ENCODE measurements at regions not wholly inside any gene's neighbourhood (a gene's known extent, or its start where the extent isn't known, plus 50 kb on each side); places are given as distances from the start of the nearest gene placed in this dataset.

DNA sequence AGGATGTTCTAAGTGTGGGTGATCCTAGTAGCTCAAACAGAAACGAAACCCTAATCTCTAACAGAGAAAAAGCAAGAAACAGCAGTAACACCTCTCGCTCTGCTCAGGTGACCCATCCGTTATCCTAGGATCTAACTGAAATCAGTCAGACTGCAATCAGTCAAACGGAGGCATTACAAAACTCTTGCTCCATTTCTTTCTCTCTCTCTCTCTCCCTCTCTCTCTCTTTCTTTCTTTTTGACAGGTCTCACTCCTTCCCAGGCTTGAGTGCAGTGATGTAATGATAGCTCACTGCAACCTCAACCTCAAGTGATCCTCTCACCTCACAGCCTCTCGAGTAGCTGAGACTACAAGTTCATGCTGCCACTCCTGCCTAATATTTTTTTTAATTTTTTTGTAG is 1283.5 kb upstream of the CELF2 start:
- Histone ChIP-seq H3K27me3 (ENCODE audit: insufficient read depth, poor library complexity, severe bottlenecking) (no peaks in the 10 kb centered on the region), H3K27ac (replicated peaks) (no peak overlapping the region), H3K4me3 (replicated peaks; ENCODE audit: insufficient read depth, low read length) (no peak overlapping the region)
- no peak for TF ChIP-seq REST (IDR thresholded peaks at IDR 0.05; ENCODE audit: insufficient replicate concordance, low read depth)
- no peak for TF ChIP-seq POLR2AphosphoS5 (IDR thresholded peaks at IDR 0.05; ENCODE audit: low read depth)
- no peak for TF ChIP-seq GABPA (IDR thresholded peaks at IDR 0.05; ENCODE audit: low read depth)
- TF ChIP-seq, protein P1, sequence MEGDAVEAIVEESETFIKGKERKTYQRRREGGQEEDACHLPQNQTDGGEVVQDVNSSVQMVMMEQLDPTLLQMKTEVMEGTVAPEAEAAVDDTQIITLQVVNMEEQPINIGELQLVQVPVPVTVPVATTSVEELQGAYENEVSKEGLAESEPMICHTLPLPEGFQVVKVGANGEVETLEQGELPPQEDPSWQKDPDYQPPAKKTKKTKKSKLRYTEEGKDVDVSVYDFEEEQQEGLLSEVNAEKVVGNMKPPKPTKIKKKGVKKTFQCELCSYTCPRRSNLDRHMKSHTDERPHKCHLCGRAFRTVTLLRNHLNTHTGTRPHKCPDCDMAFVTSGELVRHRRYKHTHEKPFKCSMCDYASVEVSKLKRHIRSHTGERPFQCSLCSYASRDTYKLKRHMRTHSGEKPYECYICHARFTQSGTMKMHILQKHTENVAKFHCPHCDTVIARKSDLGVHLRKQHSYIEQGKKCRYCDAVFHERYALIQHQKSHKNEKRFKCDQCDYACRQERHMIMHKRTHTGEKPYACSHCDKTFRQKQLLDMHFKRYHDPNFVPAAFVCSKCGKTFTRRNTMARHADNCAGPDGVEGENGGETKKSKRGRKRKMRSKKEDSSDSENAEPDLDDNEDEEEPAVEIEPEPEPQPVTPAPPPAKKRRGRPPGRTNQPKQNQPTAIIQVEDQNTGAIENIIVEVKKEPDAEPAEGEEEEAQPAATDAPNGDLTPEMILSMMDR (IDR thresholded peaks at IDR 0.05; ENCODE audit: insufficient read depth, low read length), result no peak
- TF ChIP-seq SPI1 (IDR thresholded peaks at IDR 0.05; ENCODE audit: borderline replicate concordance, low read depth), result no peak
- no peak for DNase-seq (ENCODE audit: low read depth in 1 of 2, low spot score in 1 of 2)

- Histone ChIP-seq H3K4me3 (replicated peaks; ENCODE audit: insufficient read depth, low read length) (no peak overlapping the region), H3K27ac (replicated peaks) (no peak overlapping the region), H3K27me3 (ENCODE audit: insufficient read depth, poor library complexity, severe bottlenecking) (no peaks in the 10 kb centered on the region)
- no peak for DNase-seq (ENCODE audit: low read depth in 1 of 2, low spot score in 1 of 2)
- no peak for TF ChIP-seq SPI1 (IDR thresholded peaks at IDR 0.05; ENCODE audit: borderline replicate concordance, low read depth)
- TF ChIP-seq GABPA (IDR thresholded peaks at IDR 0.05; ENCODE audit: low read depth), result no peak
- TF ChIP-seq REST (IDR thresholded peaks at IDR 0.05; ENCODE audit: insufficient replicate concordance, low read depth), result no peak
- TF ChIP-seq, protein P1 (IDR thresholded peaks at IDR 0.05; ENCODE audit: insufficient read depth, low read length), result no peak
These were observed 1281.9 kb upstream of the CELF2 start for GRCh38 chr10:9735731-9736130.

GRCh38 chr10:9743639-9744038 is 1274.0 kb upstream of the CELF2 start:
- DNase-seq (ENCODE audit: low read depth in 1 of 2, low spot score in 1 of 2), result no peak
- TF ChIP-seq, protein P1 (IDR thresholded peaks at IDR 0.05; ENCODE audit: insufficient read depth, low read length), result no peak
- Histone ChIP-seq H3K27ac (replicated peaks) (no peak overlapping the region), H3K4me3 (replicated peaks; ENCODE audit: insufficient read depth, low read length) (no peak overlapping the region), H3K27me3 (ENCODE audit: insufficient read depth, poor library complexity, severe bottlenecking) (no peaks in the 10 kb centered on the region)

DNA sequence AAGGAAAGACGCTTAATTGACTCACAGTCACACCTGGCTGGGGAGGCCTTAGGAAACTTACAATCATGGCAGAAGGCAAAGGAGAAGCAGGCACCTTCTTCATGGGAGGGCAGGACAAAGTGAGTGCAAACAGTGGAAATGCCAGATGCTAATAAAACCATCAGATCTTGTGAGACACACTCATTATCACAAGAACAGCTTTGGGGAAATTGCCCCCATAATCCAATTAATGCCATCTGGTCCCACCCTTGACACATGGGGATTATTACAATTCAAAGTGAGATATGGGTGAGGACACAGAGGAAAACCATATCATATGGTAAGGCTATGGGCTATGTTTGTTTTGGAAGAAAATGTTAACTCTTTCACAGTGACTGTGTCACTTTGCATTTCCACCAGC is 1272.5 kb upstream of the CELF2 start:
- TF ChIP-seq GABPA (IDR thresholded peaks at IDR 0.05; ENCODE audit: low read depth), result no peak
- no peak for TF ChIP-seq REST (IDR thresholded peaks at IDR 0.05; ENCODE audit: insufficient replicate concordance, low read depth)
- TF ChIP-seq POLR2AphosphoS5 (IDR thresholded peaks at IDR 0.05; ENCODE audit: low read depth), result no peak
- TF ChIP-seq SPI1 (IDR thresholded peaks at IDR 0.05; ENCODE audit: borderline replicate concordance, low read depth), result no peak
- TF ChIP-seq, protein P1 (IDR thresholded peaks at IDR 0.05; ENCODE audit: insufficient read depth, low read length), result no peak
- no peak for DNase-seq (ENCODE audit: low read depth in 1 of 2, low spot score in 1 of 2)
- Histone ChIP-seq H3K27ac (replicated peaks) (no peak overlapping the region), H3K27me3 (ENCODE audit: insufficient read depth, poor library complexity, severe bottlenecking) (no peaks in the 10 kb centered on the region), H3K4me3 (replicated peaks; ENCODE audit: insufficient read depth, low read length) (no peak overlapping the region)

Data from HL-60 (cell line).